ENCODE measurements at regions not wholly inside any gene's neighbourhood (a gene's known extent, or its start where the extent isn't known, plus 50 kb on each side); places are given as distances from the start of the nearest gene placed in this dataset.

DNA sequence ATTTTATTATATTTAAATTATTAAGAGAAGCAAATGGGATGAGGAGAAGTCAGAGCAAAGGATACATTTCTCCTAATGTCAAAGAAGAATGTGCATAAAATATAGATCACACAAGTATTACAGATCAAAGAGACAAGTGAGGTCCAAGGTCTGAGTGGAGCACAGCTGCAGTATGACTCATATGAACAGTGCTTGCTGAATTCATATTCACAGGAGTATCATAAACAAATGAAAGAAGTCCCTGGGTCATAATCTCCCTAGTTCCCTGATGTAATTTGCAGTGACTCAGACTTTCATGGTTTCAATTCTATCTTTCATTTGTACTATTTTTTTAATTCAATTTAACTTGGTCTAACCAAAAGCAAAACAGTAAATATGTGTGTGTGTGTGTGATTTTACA lies 499.0 kb upstream of the CCDC179 start:
- DNase-seq (ENCODE audit: low read depth): peak; percentile 66

GRCh38 chr11:23364076-23364475 lies 503.8 kb upstream of the CCDC179 start:
- DNase-seq (ENCODE audit: low read depth): no peak

- no peak for DNase-seq (ENCODE audit: low read depth)
These were observed 510.5 kb upstream of the CCDC179 start for GRCh38 chr11:23370580-23371275.

DNA sequence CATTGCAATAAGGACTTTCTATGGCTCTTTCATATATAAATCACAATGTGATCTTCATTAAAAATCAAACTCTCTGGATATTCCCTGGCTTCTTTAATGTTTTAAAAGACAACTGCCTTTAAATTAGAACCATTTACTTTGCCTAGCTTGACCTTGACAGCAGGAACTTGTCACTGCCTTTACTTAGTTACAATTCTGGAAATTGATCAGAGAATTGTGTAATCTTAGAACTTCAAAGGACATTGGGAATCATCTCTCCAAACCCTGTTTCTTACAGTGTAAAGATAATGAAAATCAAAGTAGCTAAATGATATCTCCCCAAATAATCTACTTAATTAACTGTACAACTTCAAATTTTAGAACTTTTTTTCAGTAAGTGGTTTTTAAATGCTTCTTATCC lies 517.6 kb upstream of the CCDC179 start:
- no peak for DNase-seq (ENCODE audit: low read depth)

GRCh38 chr11:23391031-23391430 lies 530.8 kb upstream of the CCDC179 start:
- no peak for DNase-seq (ENCODE audit: low read depth)

DNA sequence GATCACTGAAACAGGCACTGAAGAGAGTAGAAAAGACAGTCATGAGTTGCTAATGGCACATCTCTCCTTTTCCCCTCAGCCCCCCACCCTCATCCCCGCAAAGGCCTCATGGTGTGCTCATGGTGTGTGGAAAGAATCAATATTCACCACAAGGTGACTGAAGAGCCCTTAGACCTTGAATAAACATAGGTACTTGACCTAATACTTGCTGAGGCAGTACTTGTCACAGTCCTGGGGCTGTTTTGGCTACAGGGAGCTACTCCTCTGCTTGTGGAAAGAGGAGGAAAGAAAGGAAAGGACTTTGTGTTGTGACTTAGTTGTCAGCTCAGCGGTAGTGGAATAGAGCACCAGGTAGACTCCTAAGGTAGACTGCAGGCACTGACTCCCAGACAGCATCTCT lies 537.8 kb upstream of the CCDC179 start:
- DNase-seq (ENCODE audit: low read depth): no peak

DNA sequence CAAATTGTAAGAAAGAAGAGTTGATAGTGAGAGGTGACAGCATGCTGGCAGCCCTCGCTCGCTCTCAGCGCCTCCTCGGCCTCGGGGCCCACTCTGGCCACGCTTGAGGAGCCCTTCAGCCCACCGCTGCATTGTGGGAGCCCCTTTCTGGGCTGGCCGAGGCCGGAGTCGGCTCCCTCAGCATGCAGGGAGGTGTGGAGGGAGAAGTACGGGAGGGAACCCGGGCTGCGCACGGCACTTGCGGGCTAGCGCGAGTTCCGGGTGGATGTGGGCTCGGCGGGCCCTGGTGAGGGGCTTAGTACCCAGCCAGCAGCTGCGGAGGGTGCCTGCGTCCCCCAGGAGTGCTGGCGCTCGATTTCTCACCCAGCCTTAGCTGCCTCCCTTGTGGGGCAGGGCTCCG lies 539.7 kb upstream of the CCDC179 start:
- no peak for DNase-seq (ENCODE audit: low read depth)

GRCh38 chr11:23403210-23404185 lies 543.2 kb upstream of the CCDC179 start:
- DNase-seq (ENCODE audit: low read depth): no peak

DNA sequence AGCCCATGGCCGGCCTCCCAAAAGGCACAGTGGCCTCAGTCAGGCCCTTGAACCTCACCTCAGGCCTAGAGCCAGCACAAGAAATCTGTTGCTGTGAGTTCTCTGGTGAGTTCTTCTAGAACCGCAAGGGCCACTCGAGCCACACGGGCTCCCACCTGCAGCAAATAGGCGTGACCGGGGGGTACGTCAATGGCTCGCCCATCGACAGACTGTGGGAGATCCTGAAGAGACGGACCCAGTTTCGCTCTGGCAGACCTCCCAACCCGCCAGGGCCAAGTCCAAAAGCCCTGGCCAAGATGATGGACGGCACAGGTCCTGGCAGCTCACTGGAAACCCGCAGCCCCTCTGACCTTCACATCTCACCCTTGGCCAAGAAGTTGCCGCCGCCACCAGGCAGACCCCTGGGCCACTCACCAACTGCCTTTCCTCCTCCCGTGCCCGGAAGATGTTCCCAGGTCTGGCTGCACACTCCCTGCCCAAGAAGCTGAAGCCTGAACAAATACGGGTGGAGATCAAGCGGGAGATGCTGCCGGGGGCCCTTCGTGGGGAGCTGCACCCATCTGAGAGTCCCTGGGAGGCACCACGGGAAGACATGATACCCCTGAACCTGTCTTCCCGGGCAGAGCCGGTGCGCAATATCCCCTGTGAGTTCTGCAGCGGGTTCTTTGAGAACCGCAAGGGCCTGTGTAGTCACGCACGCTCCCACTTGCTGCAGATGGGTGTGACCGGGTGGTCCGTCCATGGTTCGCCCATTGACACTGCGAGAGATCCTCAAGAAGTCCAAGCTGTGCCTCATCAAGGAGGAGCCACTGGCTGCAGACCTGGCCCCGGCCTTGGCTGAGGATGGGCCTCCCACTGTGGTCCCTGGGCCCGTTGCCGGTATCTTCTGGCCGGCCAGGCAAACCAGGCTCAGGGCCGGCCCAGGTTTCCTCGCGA lies 544.2 kb upstream of the CCDC179 start:
- no peak for DNase-seq (ENCODE audit: low read depth)

- DNase-seq (ENCODE audit: low read depth): no peak
These were observed 545.2 kb upstream of the CCDC179 start for GRCh38 chr11:23405350-23405937.

GRCh38 chr11:23406131-23406819 lies 546.0 kb upstream of the CCDC179 start:
- DNase-seq (ENCODE audit: low read depth): no peak

GRCh38 chr11:23413057-23413456 lies 552.8 kb upstream of the CCDC179 start:
- no peak for DNase-seq (ENCODE audit: low read depth)

DNA sequence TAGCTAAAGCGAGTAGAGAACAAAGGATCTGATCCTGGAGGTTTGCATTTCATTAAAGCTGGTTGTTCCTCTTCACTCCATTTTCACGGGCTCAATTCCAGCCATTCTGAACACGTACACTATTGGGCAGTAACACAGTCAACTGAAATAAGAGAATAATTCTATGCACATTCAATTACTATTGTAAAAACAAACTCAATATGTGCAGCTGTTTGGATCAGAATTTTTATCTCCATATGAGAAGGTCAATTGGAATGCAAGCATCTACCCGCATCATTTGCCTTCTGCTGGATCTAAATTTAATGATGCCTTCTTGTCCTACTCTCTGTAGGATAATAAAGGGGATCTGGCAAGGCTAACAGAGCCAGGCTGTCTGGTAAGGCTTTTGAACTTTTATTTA lies 562.8 kb upstream of the CCDC179 start:
- peak; percentile 11 for DNase-seq (ENCODE audit: low read depth)

- DNase-seq (ENCODE audit: low read depth): no peak
These were observed 563.4 kb upstream of the CCDC179 start for GRCh38 chr11:23423656-23424055.

GRCh38 chr11:23425381-23425780 lies 565.1 kb upstream of the CCDC179 start:
- peak; percentile 25 for DNase-seq (ENCODE audit: low read depth)

DNA sequence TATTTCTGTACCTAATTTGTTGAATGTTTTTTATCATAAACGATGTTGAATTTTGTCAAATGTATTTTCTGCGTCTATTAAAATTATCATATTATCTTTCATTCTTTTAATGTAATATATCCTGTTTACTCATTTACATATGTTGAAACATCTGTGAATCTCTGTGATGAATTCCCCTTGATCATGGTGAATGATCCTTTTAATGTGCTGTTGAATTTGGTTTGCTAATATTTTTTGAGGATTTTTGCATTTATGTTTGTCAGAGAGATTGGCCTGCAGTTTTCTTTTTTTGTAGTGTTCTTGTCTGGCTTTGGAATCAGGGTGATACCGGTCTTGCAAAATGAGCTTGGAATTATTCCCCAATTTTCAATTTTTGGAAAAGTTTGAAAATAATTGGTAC lies 569.3 kb upstream of the CCDC179 start:
- no peak for DNase-seq (ENCODE audit: low read depth)

DNA sequence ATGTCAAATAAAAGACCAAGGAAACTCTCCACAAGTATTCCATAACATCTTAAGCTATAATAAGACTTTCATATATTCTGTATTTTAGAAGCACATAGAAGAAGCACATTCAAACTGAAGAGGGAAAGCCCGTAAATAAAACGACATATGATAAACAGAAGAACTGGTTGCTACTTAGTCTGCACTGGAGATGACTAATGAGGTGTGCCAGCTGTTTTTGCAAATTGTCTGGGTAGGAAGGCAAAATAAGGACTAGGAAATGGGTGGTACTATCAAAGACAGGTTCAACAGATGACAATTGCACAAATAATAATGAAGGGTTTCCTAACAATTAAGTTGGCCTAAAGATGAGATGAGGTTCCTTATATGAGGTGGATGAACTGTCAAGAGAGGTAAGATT lies 593.2 kb upstream of the CCDC179 start:
- no peak for DNase-seq (ENCODE audit: low read depth)

DNA sequence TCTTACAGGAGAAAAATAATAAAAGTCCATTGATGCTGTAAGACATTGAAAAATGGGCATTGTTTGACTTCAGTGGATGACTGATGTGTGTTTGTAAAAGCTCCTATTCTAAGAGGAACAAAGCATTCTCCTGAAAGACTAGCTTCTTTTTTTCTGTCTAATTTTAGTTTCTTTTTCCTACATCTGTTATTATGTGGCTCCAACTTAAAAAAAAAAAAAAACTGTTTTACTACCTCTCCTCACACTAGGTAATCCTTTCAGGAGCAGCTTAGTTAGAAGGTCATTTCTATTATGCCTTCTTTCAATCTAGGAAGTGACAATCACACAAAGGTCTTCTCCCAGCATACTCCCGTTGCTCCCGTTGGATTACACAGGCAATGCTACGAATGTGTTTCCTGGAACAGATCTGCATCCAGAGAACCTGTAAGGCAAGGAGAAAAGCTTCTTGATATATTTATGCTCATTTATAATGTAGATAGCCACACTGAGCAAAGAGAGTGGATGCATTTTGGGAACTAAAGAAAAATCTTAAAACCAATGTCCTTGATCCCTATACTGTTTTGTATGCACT lies 595.1 kb upstream of the CCDC179 start:
- no peak for DNase-seq (ENCODE audit: low read depth)

- DNase-seq (ENCODE audit: low read depth): no peak
These were observed 597.4 kb upstream of the CCDC179 start for GRCh38 chr11:23457641-23458040.

GRCh38 chr11:23471878-23472277 lies 611.6 kb upstream of the CCDC179 start:
- DNase-seq (ENCODE audit: low read depth): no peak

GRCh38 chr11:23473782-23474181 lies 613.5 kb upstream of the CCDC179 start:
- DNase-seq (ENCODE audit: low read depth): no peak

All from fibroblast of gingiva (primary cell).